ENCODE measurements at regions not wholly inside any gene's neighbourhood (a gene's known extent, or its start where the extent isn't known, plus 50 kb on each side); places are given as distances from the start of the nearest gene placed in this dataset.

GRCh38 chr4:11566444-11567022 lies 137.8 kb upstream of the HS3ST1 start:
- TF ChIP-seq, protein P1, sequence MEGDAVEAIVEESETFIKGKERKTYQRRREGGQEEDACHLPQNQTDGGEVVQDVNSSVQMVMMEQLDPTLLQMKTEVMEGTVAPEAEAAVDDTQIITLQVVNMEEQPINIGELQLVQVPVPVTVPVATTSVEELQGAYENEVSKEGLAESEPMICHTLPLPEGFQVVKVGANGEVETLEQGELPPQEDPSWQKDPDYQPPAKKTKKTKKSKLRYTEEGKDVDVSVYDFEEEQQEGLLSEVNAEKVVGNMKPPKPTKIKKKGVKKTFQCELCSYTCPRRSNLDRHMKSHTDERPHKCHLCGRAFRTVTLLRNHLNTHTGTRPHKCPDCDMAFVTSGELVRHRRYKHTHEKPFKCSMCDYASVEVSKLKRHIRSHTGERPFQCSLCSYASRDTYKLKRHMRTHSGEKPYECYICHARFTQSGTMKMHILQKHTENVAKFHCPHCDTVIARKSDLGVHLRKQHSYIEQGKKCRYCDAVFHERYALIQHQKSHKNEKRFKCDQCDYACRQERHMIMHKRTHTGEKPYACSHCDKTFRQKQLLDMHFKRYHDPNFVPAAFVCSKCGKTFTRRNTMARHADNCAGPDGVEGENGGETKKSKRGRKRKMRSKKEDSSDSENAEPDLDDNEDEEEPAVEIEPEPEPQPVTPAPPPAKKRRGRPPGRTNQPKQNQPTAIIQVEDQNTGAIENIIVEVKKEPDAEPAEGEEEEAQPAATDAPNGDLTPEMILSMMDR (IDR thresholded peaks at IDR 0.05; ENCODE audit: low read length), result no peak
- no peak for TF ChIP-seq EZH2phosphoT487 (IDR thresholded peaks at IDR 0.05; ENCODE audit: low read length)
- no peak for TF ChIP-seq EZH2 (optimal IDR thresholded peaks at IDR 0.05; ENCODE audit: low read depth, low read length)
